Kidney (tissue), 13 donors: ENCODE measurements at regions not wholly inside any gene's neighbourhood (a gene's known extent, or its start where the extent isn't known, plus 50 kb on each side); places are given as distances from the start of the nearest gene placed in this dataset.

ENCODE experiments used
- DNase-seq, 5 donors: peaks; one replicate each; pipeline ENCODE4 v3.0.0-alpha.2; 2013 to 2020
- FAIRE-seq: peaks from 2 replicates; lab custom pipeline; 2012; peaks lifted over from hg19 to GRCh38; lab: Jason Lieb, UNC
- H3K27ac ChIP-seq, 2 donors: one replicate each; pipeline ENCODE4 v1.7.0; 2013; ENCODE audit warnings: low read depth in 2 of 2, low read length in 2 of 2, inconsistent platforms in 1 of 2
- H3K27me3 ChIP-seq: one replicate; pipeline ENCODE4 v1.7.1; 2013; ENCODE audit warnings: low read length, inconsistent platforms; ENCODE audit not compliant: control insufficient read depth, insufficient read depth
- H3K36me3 ChIP-seq, 3 donors: one replicate each; pipeline versions ENCODE4 v1.7.0 to v1.7.1; 2013; ENCODE audit warnings: low read length in 3 of 3, control low read depth in 1 of 3, inconsistent platforms in 1 of 3; ENCODE audit not compliant: insufficient read depth in 3 of 3, control insufficient read depth in 2 of 3
- H3K4me1 ChIP-seq, 3 donors: one replicate each; pipeline versions ENCODE4 v1.7.0 to v1.7.1; 2013; ENCODE audit warnings: low read length in 3 of 3, inconsistent platforms in 1 of 3, low read depth in 1 of 3; ENCODE audit not compliant: control insufficient read depth in 2 of 3, insufficient read depth in 2 of 3
- H3K4me3 ChIP-seq, 3 donors: one replicate each; pipeline versions ENCODE4 v1.7.0 to v1.8.1; 2013; ENCODE audit warnings: low read length in 3 of 3, control low read depth in 1 of 3, inconsistent platforms in 1 of 3
- H3K9ac ChIP-seq, 3 donors: one replicate each; pipeline versions ENCODE4 v1.7.0 to v1.7.1; 2013; ENCODE audit warnings: low read length in 3 of 3, control low read depth in 1 of 3, inconsistent platforms in 1 of 3
- H3K9me3 ChIP-seq, 3 donors: one replicate each; pipeline versions ENCODE4 v1.7.0 to v1.7.1; 2013; ENCODE audit warnings: low read length in 3 of 3, control low read depth in 1 of 3, inconsistent platforms in 1 of 3; ENCODE audit not compliant: control insufficient read depth in 2 of 3, insufficient read depth in 1 of 3
- CTCF ChIP-seq: IDR thresholded peaks from 3 replicates; pipeline ENCODE4 v1.5.1; 2012; ENCODE audit warnings: mild to moderate bottlenecking, moderate library complexity, borderline replicate concordance; ENCODE audit not compliant: insufficient read depth; ENCODE audit errors: extremely low read depth
- intact Hi-C: fragments of 100-400 bp; cut with DNase I; formaldehyde crosslinking; loops from one replicate; pipeline ENCODE4 v1.11.1; 2022
- donor health status: control.
- donor health status: control.
- donor health status: control.
- donor health status: control.
- donor health status: control.
- donor health status: DM: yes; HTN: yes; CAD: no.
- donor health status: Normal renal cell carcinoma (clear cell type).

- Histone ChIP-seq H3K4me1 (peaks cover 0 to 12% (median 0%) of the 10 kb centered on the region in 3 donors), H3K27me3 (no peaks in the 10 kb centered on the region), H3K9ac (no peak overlapping the region), H3K27ac (no peak overlapping the region), H3K9me3 (peaks cover 0 to 5% (median 0%) of the 10 kb centered on the region in 3 donors), H3K4me3 (no peak overlapping the region), H3K36me3 (no peaks in the 10 kb centered on the region)
- FAIRE-seq (no peak), DNase-seq (no peak)
- TF ChIP-seq CTCF, result no peak
- intact Hi-C loops, result no loop called here
These were observed 146.4 kb upstream of the POU3F1 start for GRCh38 chr1:38193040-38193439.

DNA sequence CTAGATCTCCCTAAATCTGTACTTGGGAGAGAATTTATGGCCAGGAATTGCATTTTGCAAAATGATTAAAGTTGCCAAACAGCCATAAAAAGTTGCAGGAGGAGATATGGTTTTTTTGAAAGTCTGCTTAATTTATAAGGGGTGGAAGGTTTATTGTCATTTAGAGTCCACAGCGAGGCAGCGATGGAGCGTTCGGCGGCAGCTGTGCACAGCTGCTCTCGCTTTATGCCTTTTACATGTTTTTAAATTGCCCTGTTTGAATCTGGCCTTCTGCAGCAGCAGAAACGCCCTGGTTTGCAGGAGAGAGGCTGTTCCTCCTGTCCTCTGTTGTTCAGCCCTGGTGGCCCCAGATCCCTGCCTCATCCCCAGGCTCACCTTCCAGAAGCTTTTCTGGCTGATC lies 144.9 kb upstream of the POU3F1 start:
- H3K36me3 ChIP-seq, result no peaks in the 10 kb centered on the region
- H3K9ac ChIP-seq, result no peak overlapping the region
- H3K4me3 ChIP-seq, result no peak overlapping the region
- peaks cover 0 to 5% (median 0%) of the 10 kb centered on the region in 3 donors for H3K9me3 ChIP-seq
- H3K27ac ChIP-seq, result no peak overlapping the region
- intact Hi-C loops, result no loop called here
- TF ChIP-seq CTCF, result no peak
- no peak for FAIRE-seq
- DNase-seq, result peak; percentile 63 to 91 (median 83)
- H3K27me3 ChIP-seq, result no peaks in the 10 kb centered on the region
- H3K4me1 ChIP-seq, result peaks cover 0 to 5% (median 0%) of the 10 kb centered on the region in 3 donors

DNA sequence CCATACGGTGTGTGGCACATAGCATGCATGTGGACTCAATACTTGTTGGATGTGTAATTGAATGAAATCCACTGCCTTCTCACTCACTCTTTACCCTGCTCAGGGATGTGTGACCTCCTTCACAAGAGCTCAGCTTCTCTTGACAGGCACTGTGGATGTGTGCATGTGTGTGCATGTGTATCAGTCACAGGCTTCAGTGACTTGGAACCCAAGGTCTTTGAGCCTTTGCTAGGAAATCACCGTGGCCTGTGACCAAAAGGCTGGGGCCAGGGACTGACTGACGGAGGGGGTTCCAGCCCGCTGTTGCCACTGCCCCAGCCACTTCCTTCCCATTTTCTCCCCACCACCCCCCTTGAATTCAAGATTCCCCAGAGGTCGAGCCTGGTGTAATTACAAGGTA lies 144.4 kb upstream of the POU3F1 start:
- peaks cover 0 to 5% (median 0%) of the 10 kb centered on the region in 3 donors for H3K4me1 ChIP-seq
- H3K4me3 ChIP-seq, result no peak overlapping the region
- H3K27ac ChIP-seq, result no peak overlapping the region
- H3K9ac ChIP-seq, result no peak overlapping the region
- no peak for FAIRE-seq
- no peaks in the 10 kb centered on the region for H3K36me3 ChIP-seq
- intact Hi-C loops, result no loop called here
- DNase-seq, result peak in 4 of 5 donors; percentile 52 to 75 (median 66)
- TF ChIP-seq CTCF, result no peak
- peaks cover 0 to 5% (median 0%) of the 10 kb centered on the region in 3 donors for H3K9me3 ChIP-seq
- H3K27me3 ChIP-seq, result no peaks in the 10 kb centered on the region

- H3K4me3 ChIP-seq, result no peak overlapping the region
- H3K27ac ChIP-seq, result no peak overlapping the region
- H3K36me3 ChIP-seq, result no peaks in the 10 kb centered on the region
- peaks cover 0 to 5% (median 0%) of the 10 kb centered on the region in 3 donors for H3K9me3 ChIP-seq
- DNase-seq (no peak), FAIRE-seq (no peak)
- peaks cover 0 to 5% (median 0%) of the 10 kb centered on the region in 3 donors for H3K4me1 ChIP-seq
- no peaks in the 10 kb centered on the region for H3K27me3 ChIP-seq
- no peak for TF ChIP-seq CTCF
- intact Hi-C loops, result no loop called here
- H3K9ac ChIP-seq, result no peak overlapping the region
These were observed 141.0 kb upstream of the POU3F1 start for GRCh38 chr1:38187552-38187951.
